ENCODE measurements at regions not wholly inside any gene's neighbourhood (a gene's known extent, or its start where the extent isn't known, plus 50 kb on each side); places are given as distances from the start of the nearest gene placed in this dataset.
A peak's percentile ranks its signal among the peaks of the same experiment; 100 is the strongest.

- DNase-seq (ENCODE audit: low read depth) = no peak
Measured at GRCh38 chr13:53691417-53691816, 662.8 kb downstream of the OLFM4 start.

GRCh38 chr13:53694814-53695532 lies 666.4 kb downstream of the OLFM4 start:
- DNase-seq (ENCODE audit: low read depth) = no peak

GRCh38 chr13:53703371-53704080 lies 674.9 kb downstream of the OLFM4 start:
- DNase-seq (ENCODE audit: low read depth) = no peak

GRCh38 chr13:53719281-53719680 lies 690.7 kb downstream of the OLFM4 start:
- DNase-seq (ENCODE audit: low read depth) = no peak

DNA sequence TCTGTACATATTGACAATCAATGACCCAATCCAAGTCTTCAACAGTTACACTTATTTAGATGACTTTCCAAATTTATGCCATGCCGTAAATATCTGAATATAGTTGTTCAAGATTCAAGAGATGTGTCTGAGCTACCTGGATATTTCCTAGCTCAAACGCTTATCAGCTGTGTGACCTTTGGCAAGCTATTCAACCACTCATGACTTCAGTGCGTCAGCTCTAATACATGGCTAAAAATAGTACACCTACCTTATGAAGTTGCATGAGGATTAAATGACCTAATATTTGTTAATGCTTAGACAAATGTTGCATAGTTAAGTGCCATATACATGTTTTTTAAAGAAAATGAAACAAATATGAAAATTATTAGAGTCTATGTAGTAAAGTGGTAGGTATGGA lies 704.1 kb downstream of the OLFM4 start:
- DNase-seq (ENCODE audit: low read depth) = no peak

DNA sequence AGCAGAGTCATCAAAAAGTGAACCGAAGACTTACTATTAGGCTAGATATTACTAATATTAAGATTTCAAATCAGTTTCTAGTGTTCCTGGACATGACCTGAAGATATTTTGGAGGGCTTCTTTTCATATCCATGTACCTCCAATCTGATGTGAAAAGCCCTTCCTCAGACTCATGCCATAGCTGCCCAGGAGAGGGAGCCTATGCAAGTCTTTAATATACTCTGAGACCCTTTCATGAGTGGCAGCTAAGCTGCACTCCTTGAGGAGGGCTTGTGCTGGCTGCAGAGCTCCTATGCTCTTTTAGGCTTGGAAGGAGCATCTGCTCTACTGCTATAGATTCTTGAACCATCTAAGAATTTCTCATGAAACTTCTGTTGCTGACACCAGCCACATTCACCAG lies 715.3 kb downstream of the OLFM4 start:
- DNase-seq (ENCODE audit: low read depth) = no peak

- no peak for DNase-seq (ENCODE audit: low read depth)
Measured at GRCh38 chr13:53747825-53748224, 719.2 kb downstream of the OLFM4 start.

GRCh38 chr13:53749306-53749705 lies 720.7 kb downstream of the OLFM4 start:
- no peak for DNase-seq (ENCODE audit: low read depth)

DNA sequence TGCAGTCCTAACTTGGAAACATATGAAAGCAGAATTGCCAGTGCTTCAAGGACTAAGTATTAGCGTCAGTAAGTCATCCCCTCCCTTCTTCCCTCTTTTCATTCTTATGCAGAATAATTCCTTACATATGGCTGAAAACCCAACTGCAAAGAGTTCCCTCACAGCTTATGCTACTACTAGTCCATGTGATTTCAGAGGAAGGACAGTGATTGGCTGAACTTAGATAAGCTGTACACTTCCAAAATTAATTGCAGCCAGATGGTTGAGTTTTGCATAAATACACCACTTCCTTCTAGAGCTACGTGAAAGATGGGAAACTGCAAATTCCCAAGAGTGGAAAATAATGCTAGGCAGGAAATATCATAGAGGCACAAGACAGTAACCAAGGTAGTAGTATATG lies 730.4 kb downstream of the OLFM4 start:
- DNase-seq (ENCODE audit: low read depth) = no peak

- DNase-seq (ENCODE audit: low read depth) = no peak
Measured at GRCh38 chr13:53775807-53776206, 747.2 kb downstream of the OLFM4 start.

GRCh38 chr13:53778937-53779336 lies 750.3 kb downstream of the OLFM4 start:
- DNase-seq (ENCODE audit: low read depth) = no peak

DNA sequence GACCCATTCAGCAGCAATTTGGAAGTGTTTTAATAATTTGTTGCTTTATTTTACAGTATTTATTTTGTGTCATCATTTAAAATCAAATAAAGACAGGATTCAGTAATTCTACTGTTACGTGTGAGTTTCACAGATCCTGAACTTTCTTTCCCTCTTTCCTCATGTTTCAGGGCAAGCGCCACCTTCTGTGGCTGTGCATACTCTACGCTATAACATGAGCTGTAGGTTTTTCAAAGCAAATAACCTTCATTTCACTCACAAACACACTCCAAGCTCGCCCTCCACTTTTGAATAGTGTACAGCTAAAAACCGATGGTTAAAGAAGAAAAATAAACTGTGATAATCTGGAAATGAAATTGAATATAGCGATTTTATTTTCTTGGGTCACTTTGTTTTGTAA lies 753.3 kb downstream of the OLFM4 start:
- no peak for DNase-seq (ENCODE audit: low read depth)

- DNase-seq (ENCODE audit: low read depth) = peak; percentile 13
Measured at GRCh38 chr13:53782488-53782961, 753.9 kb downstream of the OLFM4 start.

DNA sequence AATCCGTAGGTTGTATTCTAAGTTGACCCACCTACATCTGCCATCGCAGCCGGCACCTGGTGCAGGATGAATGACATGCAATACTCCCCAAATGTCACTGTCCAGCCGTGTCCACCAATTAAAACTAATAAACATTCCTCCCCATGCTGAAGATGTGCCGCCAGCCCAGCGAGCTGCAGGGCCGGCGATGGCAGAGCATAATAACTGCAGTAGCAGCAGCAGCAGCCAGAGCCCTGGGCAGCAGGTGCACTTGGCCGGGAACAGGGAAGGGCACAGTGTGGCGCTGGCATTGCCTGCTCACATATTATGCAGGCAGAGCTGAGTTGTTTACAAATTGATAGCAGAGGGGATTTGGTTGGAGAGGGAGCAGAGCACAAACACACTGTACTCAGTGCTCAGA lies 754.9 kb downstream of the OLFM4 start:
- DNase-seq (ENCODE audit: low read depth) = no peak

- DNase-seq (ENCODE audit: low read depth) = no peak
Measured at GRCh38 chr13:53788286-53788685, 759.7 kb downstream of the OLFM4 start.

- no peak for DNase-seq (ENCODE audit: low read depth)
Measured at GRCh38 chr13:53800011-53800410, 771.4 kb downstream of the OLFM4 start.

DNA sequence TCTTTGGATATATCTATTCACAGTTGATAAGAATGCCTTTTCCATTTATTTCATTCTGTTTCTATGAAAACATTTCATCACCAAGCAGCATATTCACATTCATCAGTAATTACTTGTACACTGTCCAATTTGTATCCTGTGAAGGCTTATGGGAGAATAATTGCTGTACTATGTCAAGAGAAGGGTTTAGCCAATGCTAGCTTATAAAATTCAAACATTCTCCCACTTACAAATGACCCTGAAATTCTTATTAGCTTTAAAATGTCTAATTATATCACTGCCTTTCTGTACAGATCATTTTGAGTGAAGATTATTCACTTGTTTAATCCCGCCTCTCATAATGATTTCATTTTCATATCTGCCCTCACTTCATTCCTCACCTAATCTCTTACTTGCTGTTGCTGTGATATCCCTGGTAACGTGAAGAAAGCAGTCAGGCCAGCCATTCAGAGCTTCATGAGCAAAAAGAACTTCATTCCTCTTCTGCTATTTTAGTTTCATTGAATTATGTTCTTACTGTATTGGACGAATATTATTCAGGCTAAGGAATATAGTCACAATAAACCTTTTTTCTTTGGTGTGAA lies 778.7 kb downstream of the OLFM4 start:
- no peak for DNase-seq (ENCODE audit: low read depth)

- DNase-seq (ENCODE audit: low read depth) = no peak
Measured at GRCh38 chr13:53821632-53822031, 793.0 kb downstream of the OLFM4 start.

GRCh38 chr13:53822136-53822535 lies 793.5 kb downstream of the OLFM4 start:
- DNase-seq (ENCODE audit: low read depth) = no peak

DNA sequence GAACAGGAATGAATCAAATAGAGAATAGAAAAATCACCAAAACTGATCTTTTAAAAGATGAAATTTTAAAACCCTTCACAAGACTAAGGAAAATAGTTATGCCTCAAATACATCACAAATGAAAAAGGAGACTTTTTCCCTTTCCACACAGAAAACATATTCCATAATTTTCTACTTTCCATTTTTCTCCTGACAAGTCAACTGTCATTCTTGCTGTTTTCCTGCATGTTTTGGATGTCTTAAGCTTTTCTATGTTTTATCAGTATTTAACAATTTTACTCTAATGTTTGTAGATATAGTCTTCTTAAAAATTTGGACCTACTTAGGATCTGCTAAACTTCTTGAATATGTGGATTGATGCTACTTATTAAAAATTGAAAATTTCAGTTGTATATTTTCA lies 810.8 kb downstream of the OLFM4 start:
- DNase-seq (ENCODE audit: low read depth) = no peak

DNA sequence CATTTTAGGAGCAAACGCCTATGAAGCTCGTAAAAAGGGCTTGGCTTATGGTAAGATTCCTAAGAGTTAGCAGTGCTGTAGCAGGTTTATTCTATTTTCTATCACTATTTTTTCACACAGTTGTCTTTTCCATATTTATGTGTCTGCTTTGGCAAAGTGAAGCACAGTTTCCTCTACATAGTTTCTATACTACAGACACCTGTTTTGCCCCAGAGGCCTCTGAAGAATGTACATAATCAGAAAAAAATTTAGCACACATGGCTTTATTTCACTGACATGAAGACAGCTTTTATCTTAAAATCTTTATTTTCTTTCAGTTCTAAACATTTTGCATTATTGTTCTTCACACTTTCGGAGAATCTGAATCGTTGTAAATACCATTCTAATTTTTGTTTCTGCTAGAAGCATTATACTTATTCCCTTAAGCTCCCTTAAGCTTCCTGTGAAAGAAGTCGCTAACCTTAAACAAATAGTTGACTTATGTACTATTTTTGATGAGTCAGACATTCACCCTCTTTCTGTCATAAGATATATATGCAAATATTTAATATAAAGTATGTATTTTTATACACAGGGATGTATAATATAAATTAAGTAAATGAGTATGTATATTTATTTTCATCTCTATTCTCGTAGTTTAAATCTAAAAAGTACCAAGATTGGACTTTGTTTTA lies 816.0 kb downstream of the OLFM4 start:
- DNase-seq (ENCODE audit: low read depth) = no peak

- DNase-seq (ENCODE audit: low read depth) = no peak
Measured at GRCh38 chr13:53847502-53847901, 818.9 kb downstream of the OLFM4 start.
